ENCODE measurements at regions not wholly inside any gene's neighbourhood (a gene's known extent, or its start where the extent isn't known, plus 50 kb on each side); places are given as distances from the start of the nearest gene placed in this dataset.

- TF ChIP-seq TOX (CRISPR knock-in tag; IDR thresholded peaks at IDR 0.05; ENCODE audit: borderline replicate concordance) (no peak), ZC3H10 (CRISPR knock-in tag; IDR thresholded peaks at IDR 0.05) (no peak), TSHZ2 (CRISPR knock-in tag; IDR thresholded peaks at IDR 0.05) (no peak), CSRNP3 (CRISPR knock-in tag; IDR thresholded peaks at IDR 0.05) (no peak), TCF4 (CRISPR knock-in tag; IDR thresholded peaks at IDR 0.05; ENCODE audit: borderline replicate concordance) (no peak), PATZ1 (CRISPR knock-in tag; IDR thresholded peaks at IDR 0.05; ENCODE audit: borderline replicate concordance) (no peak), BACH2 (CRISPR knock-in tag; IDR thresholded peaks at IDR 0.05; ENCODE audit: borderline replicate concordance) (no peak), ZFP30 (CRISPR knock-in tag; IDR thresholded peaks at IDR 0.05) (no peak), POU6F1 (CRISPR knock-in tag; IDR thresholded peaks at IDR 0.05; ENCODE audit: borderline replicate concordance, low read depth) (no peak), ZNF70 (CRISPR knock-in tag; IDR thresholded peaks at IDR 0.05) (no peak)
- ATAC-seq = no peak
These were observed 604.3 kb downstream of the TAFA4 start for GRCh38 chr3:68328049-68328448.

- ATAC-seq = no peak
- no peak for TF ChIP-seq ISL1 (CRISPR knock-in tag; IDR thresholded peaks at IDR 0.05)
- TF ChIP-seq TOX (CRISPR knock-in tag; IDR thresholded peaks at IDR 0.05; ENCODE audit: borderline replicate concordance) = no peak
- TF ChIP-seq BACH2 (CRISPR knock-in tag; IDR thresholded peaks at IDR 0.05; ENCODE audit: borderline replicate concordance) = no peak
- no peak for TF ChIP-seq RARB (CRISPR knock-in tag; IDR thresholded peaks at IDR 0.05)
- TF ChIP-seq ZC3H10 (CRISPR knock-in tag; IDR thresholded peaks at IDR 0.05) = no peak
- no peak for TF ChIP-seq TSHZ2 (CRISPR knock-in tag; IDR thresholded peaks at IDR 0.05)
- TF ChIP-seq GLIS3 (CRISPR knock-in tag; IDR thresholded peaks at IDR 0.05) = no peak
These were observed 616.4 kb downstream of the TAFA4 start for GRCh38 chr3:68315964-68316363.

- no peak for TF ChIP-seq ZC3H10 (CRISPR knock-in tag; IDR thresholded peaks at IDR 0.05)
- no peak for TF ChIP-seq SNAI2 (CRISPR knock-in tag; IDR thresholded peaks at IDR 0.05)
- no peak for TF ChIP-seq ZFP30 (CRISPR knock-in tag; IDR thresholded peaks at IDR 0.05)
- no peak for TF ChIP-seq ISL1 (CRISPR knock-in tag; IDR thresholded peaks at IDR 0.05)
- no peak for TF ChIP-seq TCF4 (CRISPR knock-in tag; IDR thresholded peaks at IDR 0.05; ENCODE audit: borderline replicate concordance)
- ATAC-seq = no peak
These were observed 616.8 kb downstream of the TAFA4 start for GRCh38 chr3:68315546-68315945.

GRCh38 chr3:68306571-68306970 lies 625.8 kb downstream of the TAFA4 start:
- no peak for ATAC-seq
- no peak for TF ChIP-seq BACH2 (CRISPR knock-in tag; IDR thresholded peaks at IDR 0.05; ENCODE audit: borderline replicate concordance)
- no peak for TF ChIP-seq ZNF565 (CRISPR knock-in tag; conservative IDR thresholded peaks at IDR 0.05; ENCODE audit: low read depth)
- TF ChIP-seq POU6F1 (CRISPR knock-in tag; IDR thresholded peaks at IDR 0.05; ENCODE audit: borderline replicate concordance, low read depth) = no peak
- TF ChIP-seq OSR1 (CRISPR knock-in tag; IDR thresholded peaks at IDR 0.05) = no peak
- no peak for TF ChIP-seq CSRNP3 (CRISPR knock-in tag; IDR thresholded peaks at IDR 0.05)
- TF ChIP-seq ZC3H10 (CRISPR knock-in tag; IDR thresholded peaks at IDR 0.05) = no peak
- TF ChIP-seq ESRRG (CRISPR knock-in tag; IDR thresholded peaks at IDR 0.05) = no peak
- TF ChIP-seq TOX (CRISPR knock-in tag; IDR thresholded peaks at IDR 0.05; ENCODE audit: borderline replicate concordance) = no peak
- TF ChIP-seq ZFP30 (CRISPR knock-in tag; IDR thresholded peaks at IDR 0.05) = no peak
- no peak for TF ChIP-seq ARNTL (CRISPR knock-in tag; IDR thresholded peaks at IDR 0.05; ENCODE audit: borderline replicate concordance, low read depth)
- no peak for TF ChIP-seq ZNF70 (CRISPR knock-in tag; IDR thresholded peaks at IDR 0.05)

Measured in SK-N-SH treated with all-trans-retinoic acid at 6 μM for 48 hours (cell line).